Lung (tissue), 11 donors: ENCODE measurements at regions not wholly inside any gene's neighbourhood (a gene's known extent, or its start where the extent isn't known, plus 50 kb on each side); places are given as distances from the start of the nearest gene placed in this dataset.

Source experiments
- ATAC-seq: fragments of 200-7000 bp; cut with Tn5 transposase; one replicate; pipeline ENCODE4 v1.9.1; 2020; ENCODE audit warnings: moderate number of reproducible peaks; ENCODE audit not compliant: insufficient read depth, low FRiP score
- DNase-seq, 3 donors: peaks; one replicate each; pipeline ENCODE4 v3.0.0-alpha.2; 2013 to 2017
- H3K27ac ChIP-seq, 2 donors: one replicate each; pipeline ENCODE4 v1.5.1; 2013; ENCODE audit warnings: mild to moderate bottlenecking in 2 of 2, moderate library complexity in 2 of 2, control low read depth in 1 of 2, inconsistent platforms in 1 of 2, low read depth in 1 of 2, low read length in 1 of 2
- H3K27me3 ChIP-seq, 3 donors: one replicate each; pipeline ENCODE4 v1.5.1; 2013; ENCODE audit warnings: low read length in 2 of 3; ENCODE audit not compliant: control insufficient read depth in 3 of 3, insufficient read depth in 3 of 3
- H3K36me3 ChIP-seq, 4 donors: one replicate each; pipeline ENCODE4 v1.5.1; 2013; ENCODE audit warnings: low read length in 4 of 4, mild to moderate bottlenecking in 1 of 4, moderate library complexity in 1 of 4; ENCODE audit not compliant: control insufficient read depth in 4 of 4, insufficient read depth in 4 of 4
- H3K4me1 ChIP-seq, 5 donors: one replicate each; pipeline ENCODE4 v1.5.1; 2013; ENCODE audit warnings: low read length in 5 of 5, mild to moderate bottlenecking in 2 of 5, moderate library complexity in 1 of 5; ENCODE audit not compliant: control insufficient read depth in 5 of 5, insufficient read depth in 5 of 5
- H3K4me3 ChIP-seq: one replicate; pipeline ENCODE4 v1.5.1; 2013; ENCODE audit warnings: mild to moderate bottlenecking, control low read depth, moderate library complexity
- H3K9ac ChIP-seq, 2 donors: one replicate each; pipeline ENCODE4 v1.5.1; 2013; ENCODE audit warnings: low read length in 2 of 2, control low read depth in 1 of 2; ENCODE audit not compliant: insufficient read depth in 1 of 2
- H3K9me3 ChIP-seq, 4 donors: one replicate each; pipeline ENCODE4 v1.5.1; 2013; ENCODE audit warnings: low read length in 3 of 4, mild to moderate bottlenecking in 1 of 4, moderate library complexity in 1 of 4; ENCODE audit not compliant: control insufficient read depth in 4 of 4, insufficient read depth in 3 of 4
- WGBS, 2 donors: extraction: QIAGEN DNeasy Blood & Tissue Kit; methylation state at CpG; one replicate each; pipeline ENCODE4 v1.1.7; 2013; 5-methylcytosine and 5-hydroxymethylcytosine counted together
- TF ChIP-seq, protein P1 (sequence below): IDR thresholded peaks from 2 replicates; pipeline ENCODE4 v1.5.1; 2012; ENCODE audit warnings: mild to moderate bottlenecking; ENCODE audit errors: control extremely low read depth, extremely low read depth
- donor health status: control.
- donor health status: control.
- donor health status: Bipolar disorder and iron deficiency.
- donor health status: healthy.
- donor health status: DM: yes; HTN: yes; CAD: no.

DNA sequence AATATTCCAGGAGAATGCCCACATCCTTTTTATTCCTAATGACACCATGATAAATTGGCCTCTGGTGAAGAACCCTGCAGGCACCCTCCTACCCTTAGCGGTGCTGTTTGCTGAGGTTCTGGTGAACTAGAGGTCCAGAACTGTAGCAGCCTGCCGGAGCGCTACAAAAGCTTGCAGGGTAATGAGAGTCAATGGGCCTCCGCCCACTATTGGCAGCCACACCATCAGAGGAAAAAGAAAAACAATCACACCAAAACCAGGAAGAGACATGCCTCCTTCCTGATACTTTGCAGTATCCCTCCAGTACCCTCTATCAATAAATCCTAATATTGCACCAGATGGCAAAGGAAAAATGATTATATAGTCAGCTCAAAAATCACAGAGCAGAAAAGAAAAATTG is 142.9 kb downstream of the SPTSSA start:
- Histone ChIP-seq H3K36me3 (no peaks in the 10 kb centered on the region), H3K27ac (no peak overlapping the region), H3K27me3 (no peaks in the 10 kb centered on the region), H3K4me1 (no peaks in the 10 kb centered on the region), H3K9me3 (peaks cover 0 to 2% (median 1%) of the 10 kb centered on the region in 4 donors), H3K4me3 (no peak overlapping the region), H3K9ac (no peak overlapping the region)
- 72 to 91% methylated on average over 4 of the region's 4 CpGs for WGBS, 2 donors
- TF ChIP-seq, protein P1, sequence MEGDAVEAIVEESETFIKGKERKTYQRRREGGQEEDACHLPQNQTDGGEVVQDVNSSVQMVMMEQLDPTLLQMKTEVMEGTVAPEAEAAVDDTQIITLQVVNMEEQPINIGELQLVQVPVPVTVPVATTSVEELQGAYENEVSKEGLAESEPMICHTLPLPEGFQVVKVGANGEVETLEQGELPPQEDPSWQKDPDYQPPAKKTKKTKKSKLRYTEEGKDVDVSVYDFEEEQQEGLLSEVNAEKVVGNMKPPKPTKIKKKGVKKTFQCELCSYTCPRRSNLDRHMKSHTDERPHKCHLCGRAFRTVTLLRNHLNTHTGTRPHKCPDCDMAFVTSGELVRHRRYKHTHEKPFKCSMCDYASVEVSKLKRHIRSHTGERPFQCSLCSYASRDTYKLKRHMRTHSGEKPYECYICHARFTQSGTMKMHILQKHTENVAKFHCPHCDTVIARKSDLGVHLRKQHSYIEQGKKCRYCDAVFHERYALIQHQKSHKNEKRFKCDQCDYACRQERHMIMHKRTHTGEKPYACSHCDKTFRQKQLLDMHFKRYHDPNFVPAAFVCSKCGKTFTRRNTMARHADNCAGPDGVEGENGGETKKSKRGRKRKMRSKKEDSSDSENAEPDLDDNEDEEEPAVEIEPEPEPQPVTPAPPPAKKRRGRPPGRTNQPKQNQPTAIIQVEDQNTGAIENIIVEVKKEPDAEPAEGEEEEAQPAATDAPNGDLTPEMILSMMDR, result no peak
- ATAC-seq (no peak), DNase-seq (no peak)

DNA sequence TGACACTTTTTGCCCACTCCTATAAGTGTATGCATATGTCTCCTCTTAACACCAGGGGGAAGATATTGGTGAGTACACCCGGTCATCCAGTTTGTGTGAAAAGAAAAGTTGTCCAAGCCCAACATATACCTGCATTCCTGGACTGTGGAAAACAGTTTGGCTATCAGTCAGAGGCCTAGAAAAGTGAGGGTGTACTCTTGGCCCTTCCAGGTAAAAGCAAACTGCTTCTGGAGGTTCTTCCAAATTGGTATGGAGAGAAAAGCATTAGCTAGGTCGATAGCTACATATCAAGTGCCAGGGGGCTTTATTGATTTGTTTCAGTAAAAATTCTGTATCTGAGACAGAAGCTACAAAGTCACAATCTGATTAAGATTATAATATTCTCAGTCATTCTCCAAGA is 144.0 kb downstream of the SPTSSA start:
- no peak overlapping the region for H3K27ac ChIP-seq
- WGBS, 2 donors, result 82 to 94% methylated on average over 2 of the region's 2 CpGs
- H3K9ac ChIP-seq, result no peak overlapping the region
- H3K4me1 ChIP-seq, result no peaks in the 10 kb centered on the region
- H3K27me3 ChIP-seq, result no peaks in the 10 kb centered on the region
- H3K4me3 ChIP-seq, result no peak overlapping the region
- H3K36me3 ChIP-seq, result no peaks in the 10 kb centered on the region
- ATAC-seq (no peak), DNase-seq (no peak)
- TF ChIP-seq, protein P1, result no peak
- H3K9me3 ChIP-seq, result peaks cover 0 to 2% (median 1%) of the 10 kb centered on the region in 4 donors

DNA sequence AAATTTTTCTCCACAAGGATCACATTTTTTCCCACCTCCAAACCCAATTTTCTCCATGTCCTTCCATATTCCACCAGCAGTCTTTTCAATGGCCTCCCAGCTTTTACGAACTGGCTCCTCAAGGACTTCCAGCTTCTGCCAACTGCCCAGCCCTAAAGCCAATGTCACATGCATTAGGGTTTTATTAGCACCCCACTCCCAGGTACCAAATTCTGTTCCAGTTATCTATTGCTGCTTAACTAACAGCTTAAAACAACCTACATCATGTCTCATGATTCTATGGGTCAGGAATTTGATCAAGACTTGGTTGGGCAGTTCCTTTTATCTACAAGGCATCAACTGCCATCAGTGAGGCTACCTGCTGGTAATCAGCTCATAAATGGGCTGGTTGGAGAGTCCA is 151.3 kb downstream of the SPTSSA start:
- Histone ChIP-seq H3K36me3 (no peaks in the 10 kb centered on the region), H3K4me3 (no peak overlapping the region), H3K27ac (no peak overlapping the region), H3K27me3 (peaks cover 0 to 5% (median 2%) of the 10 kb centered on the region in 3 donors), H3K9ac (no peak overlapping the region), H3K4me1 (no peaks in the 10 kb centered on the region), H3K9me3 (no peaks in the 10 kb centered on the region)
- TF ChIP-seq, protein P1, result no peak
- DNase-seq (no peak), ATAC-seq (no peak)
- 88 to 96% methylated on average over 1 of the region's 1 CpG for WGBS, 2 donors

DNA sequence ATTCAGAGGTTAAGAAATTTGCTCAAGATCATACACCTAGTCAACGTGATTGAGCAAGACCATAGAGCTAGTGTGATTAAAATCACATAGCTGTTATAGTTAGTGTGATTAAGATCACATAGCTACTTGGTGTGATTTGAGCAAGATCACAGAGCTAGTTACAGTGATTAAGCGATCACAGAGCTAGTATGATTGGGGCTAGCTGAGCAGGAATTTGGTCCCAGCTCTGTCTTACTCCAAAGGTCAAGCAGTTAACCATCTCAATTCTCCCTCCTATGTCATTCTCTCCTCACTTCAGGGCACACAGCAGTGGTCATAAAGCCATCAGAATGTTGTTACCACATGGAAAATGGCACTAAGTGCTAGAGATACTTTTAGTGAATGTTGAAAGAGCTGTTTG is 158.2 kb downstream of the SPTSSA start:
- DNase-seq (no peak), ATAC-seq (no peak)
- Histone ChIP-seq H3K9me3 (no peaks in the 10 kb centered on the region), H3K27me3 (peaks cover 0 to 2% (median 2%) of the 10 kb centered on the region in 3 donors), H3K4me1 (peaks cover 0 to 6% (median 0%) of the 10 kb centered on the region in 5 donors), H3K36me3 (no peaks in the 10 kb centered on the region), H3K27ac (no peak overlapping the region), H3K4me3 (no peak overlapping the region), H3K9ac (no peak overlapping the region)
- 87 to 94% methylated on average over 2 of the region's 2 CpGs for WGBS, 2 donors
- TF ChIP-seq, protein P1, result no peak
